Endothelial cell of umbilical vein (primary cell): ENCODE measurements at regions not wholly inside any gene's neighbourhood (a gene's known extent, or its start where the extent isn't known, plus 50 kb on each side); places are given as distances from the start of the nearest gene placed in this dataset.

ENCODE experiments used
- BruUV-seq: library from RNA; stranded (reverse); fragments of 400-500 nt; replicated peaks from 2 replicates; lab custom pipeline; 2021; lab: Mats Ljungman, UMichigan
- CTCF ChIA-PET: fragments of 300-600, 350-600 bp; sonication (Branson Sonifier 250); formaldehyde crosslinking; loops from one replicate; lab custom pipeline; 2021; ENCODE audit warnings: antibody characterized with exemption, inconsistent platforms; lab: Charles Lee
- POLR2A ChIA-PET: fragments of 300-600, 350-600 bp; sonication (Branson Sonifier 250); formaldehyde crosslinking; loops from one replicate; lab custom pipeline; 2021; ENCODE audit warnings: antibody characterized with exemption, inconsistent platforms; lab: Charles Lee
- DNase-seq: peaks from one replicate; pipeline ENCODE4 v3.0.0-alpha.2; 2011; ENCODE audit warnings: low read depth, low spot score
- FAIRE-seq: peaks from 2 replicates; lab custom pipeline; 2011; peaks lifted over from hg19 to GRCh38; lab: Jason Lieb, UNC
- H2AFZ ChIP-seq: 2 replicates; pipeline ENCODE4 v1.6.0; 2012; ENCODE audit warnings: low read depth, low read length, control low read depth, inconsistent platforms
- H3K27ac ChIP-seq: 2 replicates; pipeline ENCODE4 v1.5.1; 2011; ENCODE audit warnings: low read depth, mild to moderate bottlenecking, control low read depth, low read length, moderate library complexity; ENCODE audit not compliant: insufficient read depth
- H3K27me3 ChIP-seq, 2 experiments: 2 replicates each; pipeline versions ENCODE4 v1.6.0 to v1.6.1; 2011; ENCODE audit warnings: low read length in 2 of 2, mixed read lengths in 1 of 2; ENCODE audit not compliant: control insufficient read depth in 2 of 2, insufficient read depth in 2 of 2
- H3K36me3 ChIP-seq, 2 experiments: 2 replicates in 1 of 2; 3 replicates in 1 of 2; pipeline ENCODE4 v1.5.1; 2011; ENCODE audit warnings: low read length in 2 of 2, mild to moderate bottlenecking in 1 of 2, moderate library complexity in 1 of 2; ENCODE audit not compliant: control insufficient read depth in 2 of 2, insufficient read depth in 2 of 2; ENCODE audit errors: extremely low read depth in 1 of 2
- H3K4me1 ChIP-seq: 3 replicates; pipeline ENCODE4 v1.5.1; 2011; ENCODE audit warnings: mild to moderate bottlenecking, low read length; ENCODE audit not compliant: control insufficient read depth, insufficient read depth; ENCODE audit errors: extremely low read depth
- H3K4me2 ChIP-seq: 2 replicates; pipeline ENCODE4 v1.6.1; 2011; ENCODE audit warnings: low read length, control low read depth, mixed read lengths; ENCODE audit not compliant: insufficient read depth
- H3K4me3 ChIP-seq, 3 experiments: fragments of 200-600 bp in 1 of 3; sonication (generic), shearing (Covaris generic) in 1 of 3; replicated peaks in 1 of 3; 2 replicates each; pipeline ENCODE4 v1.5.1; 2011 to 2016; ENCODE audit warnings: control low read depth in 3 of 3, low read length in 3 of 3, mild to moderate bottlenecking in 2 of 3, inconsistent platforms in 1 of 3, low read depth in 1 of 3, moderate library complexity in 1 of 3; ENCODE audit not compliant: insufficient read depth in 1 of 3
- H3K79me2 ChIP-seq: 2 replicates; pipeline ENCODE4 v1.6.0; 2012; ENCODE audit warnings: low read length, inconsistent platforms; ENCODE audit not compliant: control insufficient read depth, insufficient read depth
- H3K9ac ChIP-seq: replicated peaks from 2 replicates; pipeline ENCODE3; 2011; ENCODE audit warnings: low read length, control low read depth; ENCODE audit not compliant: insufficient read depth; ENCODE audit errors: extremely low read depth
- H3K9me1 ChIP-seq: replicated peaks from 3 replicates; pipeline ENCODE4 v1.6.0; 2011; ENCODE audit warnings: mild to moderate bottlenecking, low read length; ENCODE audit not compliant: control insufficient read depth, insufficient read depth; ENCODE audit errors: extremely low read depth
- H3K9me3 ChIP-seq: replicated peaks from 2 replicates; pipeline ENCODE4 v1.5.1; 2012; ENCODE audit warnings: low read length, inconsistent platforms; ENCODE audit not compliant: control insufficient read depth, insufficient read depth
- H4K20me1 ChIP-seq: replicated peaks from 2 replicates; pipeline ENCODE3; 2011; ENCODE audit warnings: mild to moderate bottlenecking, low read length; ENCODE audit not compliant: control insufficient read depth, insufficient read depth; ENCODE audit errors: extremely low read depth
- EZH2 ChIP-seq: IDR thresholded peaks from 2 replicates; pipeline ENCODE4 v1.6.1; 2012; ENCODE audit warnings: borderline replicate concordance, low read depth, mild to moderate bottlenecking, moderate library complexity, low read length, inconsistent platforms; ENCODE audit not compliant: severe bottlenecking
- FOS ChIP-seq: IDR thresholded peaks from 2 replicates; pipeline ENCODE4 v1.6.1; 2011; ENCODE audit warnings: mild to moderate bottlenecking, low read length, moderate library complexity, borderline replicate concordance; ENCODE audit not compliant: insufficient read depth
- GATA2 ChIP-seq: IDR thresholded peaks from 2 replicates; pipeline ENCODE4 v1.7.0; 2011; ENCODE audit warnings: low read depth, mild to moderate bottlenecking, moderate library complexity, mixed read lengths, low read length; ENCODE audit not compliant: insufficient read length, insufficient read depth
- JUN ChIP-seq: IDR thresholded peaks from 2 replicates; pipeline ENCODE4 v1.6.1; 2011; ENCODE audit warnings: borderline replicate concordance, low read depth; ENCODE audit not compliant: insufficient read length, insufficient read depth
- MYC ChIP-seq: IDR thresholded peaks from one replicate; pipeline ENCODE4 v1.6.1; 2011; ENCODE audit warnings: mild to moderate bottlenecking, low read depth, low read length
- POLR2A ChIP-seq: IDR thresholded peaks from 2 replicates; pipeline ENCODE4 v1.6.1; 2012; ENCODE audit warnings: low read depth, mild to moderate bottlenecking, control low read depth, low read length
- POLR2AphosphoS5 ChIP-seq: IDR thresholded peaks from 2 replicates; pipeline ENCODE4 v1.6.1; 2012; ENCODE audit warnings: low read depth, mild to moderate bottlenecking, control low read depth, low read length, moderate library complexity; ENCODE audit not compliant: insufficient read depth
- dilution Hi-C: fragments of 300-500 bp; cut with MboI; formaldehyde crosslinking; loops from one replicate; pipeline ENCODE4 v1.15.0; 2019; ENCODE audit warnings: low sequenced_read_pairs; ENCODE audit not compliant: extremely low pct_ligation_motif_present
- intact Hi-C: fragments of 100-400 bp; cut with micrococcal nuclease; formaldehyde crosslinking; loops from one replicate; pipeline ENCODE4 v1.10.0; 2022
- TF ChIP-seq, protein P1 (sequence below), 2 donors: IDR thresholded peaks; 1 replicate in 1 of 2; 2 replicates in 1 of 2; pipeline ENCODE4 v1.5.1; 2011; ENCODE audit warnings: low read length in 2 of 2, mild to moderate bottlenecking in 2 of 2, moderate library complexity in 2 of 2, control low read depth in 1 of 2, inconsistent platforms in 1 of 2, low read depth in 1 of 2; ENCODE audit not compliant: insufficient read depth in 1 of 2; ENCODE audit errors: extremely low read depth in 1 of 2
- TF ChIP-seq, protein P2 (sequence below): IDR thresholded peaks from 2 replicates; pipeline ENCODE4 v1.6.1; 2011; ENCODE audit not compliant: insufficient read depth, insufficient read length

DNA sequence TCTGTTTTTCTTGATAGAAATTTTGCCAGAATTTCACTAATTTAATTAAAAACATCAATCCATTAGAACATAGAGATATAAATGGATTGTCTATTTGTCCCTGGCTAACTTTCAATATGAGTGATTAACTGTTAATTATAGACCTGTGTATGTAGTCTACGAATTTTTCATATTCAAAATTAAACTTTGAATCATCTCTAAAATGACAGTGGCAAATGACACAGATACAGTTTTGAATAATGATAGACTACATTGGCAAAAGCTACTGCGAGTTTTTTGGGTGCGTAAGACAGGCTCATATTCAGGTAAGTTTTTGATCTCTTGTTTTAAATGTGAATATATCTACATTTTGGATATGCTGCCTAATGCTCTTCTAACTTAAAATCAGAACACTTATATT lies 86.0 kb upstream of the TBC1D5 start:
- H3K9me1 ChIP-seq: no peaks in the 10 kb centered on the region
- H4K20me1 ChIP-seq: no peaks in the 10 kb centered on the region
- no peak overlapping the region for H3K4me3 ChIP-seq
- no peaks in the 10 kb centered on the region for H3K4me1 ChIP-seq
- TF ChIP-seq, protein P1, sequence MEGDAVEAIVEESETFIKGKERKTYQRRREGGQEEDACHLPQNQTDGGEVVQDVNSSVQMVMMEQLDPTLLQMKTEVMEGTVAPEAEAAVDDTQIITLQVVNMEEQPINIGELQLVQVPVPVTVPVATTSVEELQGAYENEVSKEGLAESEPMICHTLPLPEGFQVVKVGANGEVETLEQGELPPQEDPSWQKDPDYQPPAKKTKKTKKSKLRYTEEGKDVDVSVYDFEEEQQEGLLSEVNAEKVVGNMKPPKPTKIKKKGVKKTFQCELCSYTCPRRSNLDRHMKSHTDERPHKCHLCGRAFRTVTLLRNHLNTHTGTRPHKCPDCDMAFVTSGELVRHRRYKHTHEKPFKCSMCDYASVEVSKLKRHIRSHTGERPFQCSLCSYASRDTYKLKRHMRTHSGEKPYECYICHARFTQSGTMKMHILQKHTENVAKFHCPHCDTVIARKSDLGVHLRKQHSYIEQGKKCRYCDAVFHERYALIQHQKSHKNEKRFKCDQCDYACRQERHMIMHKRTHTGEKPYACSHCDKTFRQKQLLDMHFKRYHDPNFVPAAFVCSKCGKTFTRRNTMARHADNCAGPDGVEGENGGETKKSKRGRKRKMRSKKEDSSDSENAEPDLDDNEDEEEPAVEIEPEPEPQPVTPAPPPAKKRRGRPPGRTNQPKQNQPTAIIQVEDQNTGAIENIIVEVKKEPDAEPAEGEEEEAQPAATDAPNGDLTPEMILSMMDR (IDR thresholded peaks at IDR 0.05; ENCODE audit: extremely low read depth in 1 of 2, insufficient read depth in 1 of 2, low read depth in 1 of 2, low read length in 2 of 2): no peak
- no peak for TF ChIP-seq MYC
- TF ChIP-seq JUN: no peak
- no peak for TF ChIP-seq POLR2AphosphoS5
- TF ChIP-seq POLR2A: no peak
- TF ChIP-seq GATA2: no peak
- TF ChIP-seq EZH2: no peak
- TF ChIP-seq, protein P2, sequence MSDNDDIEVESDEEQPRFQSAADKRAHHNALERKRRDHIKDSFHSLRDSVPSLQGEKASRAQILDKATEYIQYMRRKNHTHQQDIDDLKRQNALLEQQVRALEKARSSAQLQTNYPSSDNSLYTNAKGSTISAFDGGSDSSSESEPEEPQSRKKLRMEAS: no peak
- TF ChIP-seq FOS: no peak
- BruUV-seq: no TSS peak
- no peak overlapping the region for H2AFZ ChIP-seq
- CTCF ChIA-PET: interaction anchor here (0.8 to 1.4 kb wide), 3 partner anchors 8 to 13 kb away, joined by 3 to 4 read pairs (median 3); no protein-coding TSS in a partner anchor
- H3K79me2 ChIP-seq: no peaks in the 10 kb centered on the region
- H3K27ac ChIP-seq: no peak overlapping the region
- POLR2A ChIA-PET: no interaction called here
- dilution Hi-C loops: loop anchor here (25.0 kb wide), 1 partner anchor 391 kb away; no protein-coding TSS in a partner anchor
- no peak overlapping the region for H3K4me2 ChIP-seq
- no peaks in the 10 kb centered on the region for H3K9me3 ChIP-seq
- no peak for FAIRE-seq
- intact Hi-C loops: no loop called here
- H3K27me3 ChIP-seq: peaks cover 0 to 6% of the 10 kb centered on the region in 2 experiments
- H3K36me3 ChIP-seq: no peaks in the 10 kb centered on the region
- no peak overlapping the region for H3K9ac ChIP-seq
- DNase-seq: no peak
